PC-3 (cell line): ENCODE measurements at regions not wholly inside any gene's neighbourhood (a gene's known extent, or its start where the extent isn't known, plus 50 kb on each side); places are given as distances from the start of the nearest gene placed in this dataset.

Source experiments
- ATAC-seq: fragments of 200-7000 bp; cut with Tn5 transposase; 2 replicates; pipeline ENCODE4 v1.9.1; 2020; ENCODE audit warnings: mild to moderate bottlenecking, moderate library complexity
- BruUV-seq: library from RNA; stranded (reverse); fragments of 400-500 nt; replicated peaks from 2 replicates; lab custom pipeline; 2021; lab: Mats Ljungman, UMichigan
- CTCF ChIA-PET: fragments of 300-600 bp; sonication (Branson Sonifier 250); formaldehyde crosslinking; loops from one replicate; lab custom pipeline; 2022; ENCODE audit warnings: antibody characterized with exemption; lab: Charles Lee
- POLR2A ChIA-PET: fragments of 300-600 bp; sonication (Branson Sonifier 250); formaldehyde crosslinking; loops from one replicate; lab custom pipeline; 2022; ENCODE audit warnings: antibody characterized with exemption; ENCODE audit not compliant: unreplicated experiment; lab: Charles Lee
- DNase-seq: peaks from one replicate; pipeline ENCODE4 v3.0.0-alpha.2; 2015
- H2AFZ ChIP-seq: fragments of 300-600 bp; sonication (generic); 2 replicates; pipeline ENCODE4 v1.6.0; 2016; ENCODE audit warnings: antibody characterized with exemption, low read length
- H3F3A ChIP-seq: fragments of 300-600 bp; sonication (generic); one replicate; pipeline ENCODE4 v1.6.0; 2017; ENCODE audit warnings: antibody characterized with exemption, low read length, control low read depth, mild to moderate bottlenecking; ENCODE audit not compliant: unreplicated experiment
- H3K27ac ChIP-seq: fragments of 300-600 bp; sonication (generic); 2 replicates; pipeline ENCODE4 v1.5.1; 2016; ENCODE audit warnings: mild to moderate bottlenecking, low read length
- H3K27me3 ChIP-seq: fragments of 300-600 bp; sonication (generic); 2 replicates; pipeline ENCODE4 v1.6.1; 2016; ENCODE audit warnings: low read length, mixed read lengths
- H3K36me3 ChIP-seq: fragments of 300-600 bp; sonication (generic); 2 replicates; pipeline ENCODE4 v1.6.1; 2016; ENCODE audit warnings: low read depth, mixed run types, low read length, mixed read lengths
- H3K4me1 ChIP-seq: fragments of 300-600 bp; sonication (generic); 2 replicates; pipeline ENCODE4 v1.5.1; 2016; ENCODE audit warnings: low read length; ENCODE audit not compliant: insufficient read depth
- H3K4me2 ChIP-seq: fragments of 300-600 bp; sonication (generic); 2 replicates; pipeline ENCODE4 v1.6.0; 2016; ENCODE audit warnings: low read length
- H3K4me3 ChIP-seq: fragments of 300-600 bp; sonication (generic); 2 replicates; pipeline ENCODE4 v1.5.1; 2016; ENCODE audit warnings: mild to moderate bottlenecking, low read length, mixed read lengths
- H3K79me2 ChIP-seq: fragments of 300-600 bp; sonication (generic); 2 replicates; pipeline ENCODE4 v1.6.1; 2017; ENCODE audit warnings: low read length, mixed read lengths
- H3K9ac ChIP-seq: fragments of 300-600 bp; sonication (generic); 2 replicates; pipeline ENCODE4 v1.6.0; 2016; ENCODE audit warnings: mild to moderate bottlenecking, low read length
- H3K9me2 ChIP-seq: fragments of 300-600 bp; sonication (generic); replicated peaks from 2 replicates; pipeline ENCODE4 v1.6.1; 2016; ENCODE audit warnings: mixed run types, low read length, mixed read lengths
- H3K9me3 ChIP-seq: fragments of 300-600 bp; sonication (generic); 2 replicates; pipeline ENCODE4 v1.6.1; 2016; ENCODE audit warnings: low read length, mixed read lengths
- H4K20me1 ChIP-seq: fragments of 300-600 bp; sonication (generic); 2 replicates; pipeline ENCODE4 v1.6.1; 2016; ENCODE audit warnings: low read length, mixed read lengths
- EZH2 ChIP-seq: fragments of 300-600 bp; sonication (generic); IDR thresholded peaks from one replicate; pipeline ENCODE4 v1.6.1; 2017; ENCODE audit warnings: antibody characterized with exemption, mild to moderate bottlenecking, low read length; ENCODE audit not compliant: unreplicated experiment
- EZH2phosphoT487 ChIP-seq: fragments of 300-600 bp; sonication (generic); IDR thresholded peaks from 2 replicates; pipeline ENCODE4 v1.6.1; 2018; ENCODE audit warnings: mild to moderate bottlenecking, antibody characterized with exemption, low read length, borderline replicate concordance
- intact Hi-C: fragments of 100-400 bp; cut with micrococcal nuclease; formaldehyde crosslinking; loops from 2 replicates; pipeline ENCODE4 v1.9.0; 2023
- TF ChIP-seq, protein P1 (sequence below): fragments of 300-600 bp; sonication (generic); conservative IDR thresholded peaks from 2 replicates; pipeline ENCODE4 v1.5.1; 2017; ENCODE audit warnings: antibody characterized with exemption, low read depth, mild to moderate bottlenecking, low read length

DNA sequence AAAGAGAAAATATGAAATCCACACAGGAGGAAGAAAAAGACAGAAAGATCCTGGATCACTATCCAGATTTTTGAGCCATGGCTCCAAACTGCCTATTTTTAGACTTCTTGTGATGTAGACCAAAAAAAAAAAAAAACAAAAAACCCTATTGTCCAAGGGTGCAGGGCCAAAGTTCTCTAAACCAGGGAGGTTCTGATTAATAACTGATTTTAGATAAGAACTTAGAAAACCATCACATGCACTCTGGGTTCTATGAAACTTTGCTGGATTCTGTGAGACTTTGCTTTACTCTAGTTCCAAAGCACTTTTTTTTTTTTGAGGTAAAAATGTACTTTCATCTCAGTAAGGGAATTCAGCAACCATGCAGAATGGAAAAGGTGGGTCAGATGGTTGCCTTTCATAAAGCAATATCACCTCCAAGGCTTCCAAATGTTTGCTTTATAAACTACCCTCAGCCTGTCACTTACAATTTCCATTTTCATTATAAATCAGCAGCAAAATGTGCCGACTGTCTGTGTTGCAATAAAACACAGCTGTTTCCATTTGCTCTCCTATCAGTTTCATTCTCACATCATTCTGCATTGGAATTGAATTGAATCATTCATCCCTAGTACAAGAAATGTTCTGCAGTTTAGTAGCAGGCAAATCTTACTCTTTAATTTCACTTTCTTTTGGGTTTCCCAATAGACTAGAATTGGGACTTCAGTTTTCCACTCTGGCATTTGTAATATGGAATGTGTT is 1584.3 kb upstream of the RAG2 start:
- DNase-seq = no peak
- intact Hi-C loops = no loop called here
- no peak overlapping the region for H3K4me3 ChIP-seq
- H3K4me1 ChIP-seq = no peaks in the 10 kb centered on the region
- no peaks in the 10 kb centered on the region for H3K9me2 ChIP-seq
- no peak overlapping the region for H3K27ac ChIP-seq
- no peaks in the 10 kb centered on the region for H3K79me2 ChIP-seq
- H4K20me1 ChIP-seq = no peaks in the 10 kb centered on the region
- ChIA-PET POLR2A (no interaction called here), CTCF (no interaction called here)
- H3K9ac ChIP-seq = no peak overlapping the region
- BruUV-seq = no TSS peak
- no peaks in the 10 kb centered on the region for H3K9me3 ChIP-seq
- no peaks in the 10 kb centered on the region for H3F3A ChIP-seq
- no peak for ATAC-seq
- no peak overlapping the region for H3K4me2 ChIP-seq
- H3K36me3 ChIP-seq = no peaks in the 10 kb centered on the region
- H2AFZ ChIP-seq = no peak overlapping the region
- TF ChIP-seq, protein P1, sequence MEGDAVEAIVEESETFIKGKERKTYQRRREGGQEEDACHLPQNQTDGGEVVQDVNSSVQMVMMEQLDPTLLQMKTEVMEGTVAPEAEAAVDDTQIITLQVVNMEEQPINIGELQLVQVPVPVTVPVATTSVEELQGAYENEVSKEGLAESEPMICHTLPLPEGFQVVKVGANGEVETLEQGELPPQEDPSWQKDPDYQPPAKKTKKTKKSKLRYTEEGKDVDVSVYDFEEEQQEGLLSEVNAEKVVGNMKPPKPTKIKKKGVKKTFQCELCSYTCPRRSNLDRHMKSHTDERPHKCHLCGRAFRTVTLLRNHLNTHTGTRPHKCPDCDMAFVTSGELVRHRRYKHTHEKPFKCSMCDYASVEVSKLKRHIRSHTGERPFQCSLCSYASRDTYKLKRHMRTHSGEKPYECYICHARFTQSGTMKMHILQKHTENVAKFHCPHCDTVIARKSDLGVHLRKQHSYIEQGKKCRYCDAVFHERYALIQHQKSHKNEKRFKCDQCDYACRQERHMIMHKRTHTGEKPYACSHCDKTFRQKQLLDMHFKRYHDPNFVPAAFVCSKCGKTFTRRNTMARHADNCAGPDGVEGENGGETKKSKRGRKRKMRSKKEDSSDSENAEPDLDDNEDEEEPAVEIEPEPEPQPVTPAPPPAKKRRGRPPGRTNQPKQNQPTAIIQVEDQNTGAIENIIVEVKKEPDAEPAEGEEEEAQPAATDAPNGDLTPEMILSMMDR = no peak
- TF ChIP-seq EZH2 (no peak), EZH2phosphoT487 (no peak)
- H3K27me3 ChIP-seq = no peaks in the 10 kb centered on the region

DNA sequence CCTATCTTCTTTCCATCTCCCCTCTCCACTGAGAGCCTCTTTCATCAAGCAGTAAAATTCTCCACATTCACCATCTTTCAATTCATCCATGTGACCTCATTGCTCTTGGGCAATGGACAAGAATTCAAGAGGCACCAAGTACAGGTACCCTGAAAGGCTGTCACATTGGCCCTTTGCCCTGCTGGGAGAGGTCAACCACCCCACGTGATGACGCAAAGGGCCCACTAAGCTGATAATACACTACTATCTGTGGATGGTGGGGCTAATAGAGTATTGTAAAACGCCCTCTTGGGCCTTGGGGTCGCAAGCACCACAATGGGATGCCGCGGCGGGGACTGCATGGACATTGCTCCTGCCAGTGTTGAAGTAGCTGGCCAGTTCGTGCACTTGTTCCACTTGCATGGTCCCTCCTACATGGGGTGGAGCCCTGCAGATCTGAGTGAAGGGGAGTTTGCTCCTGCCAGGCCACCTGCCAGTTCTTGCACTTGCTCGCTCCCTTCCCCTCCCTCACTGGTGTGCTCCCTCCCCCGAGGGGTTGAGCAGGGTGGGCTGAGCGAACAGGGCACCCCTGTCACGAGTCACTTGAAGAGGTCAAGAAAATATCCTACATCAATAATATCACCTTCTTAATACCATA is 1578.8 kb upstream of the RAG2 start:
- Histone ChIP-seq H3K4me3 (no peak overlapping the region), H3K4me1 (no peaks in the 10 kb centered on the region), H3F3A (no peaks in the 10 kb centered on the region), H4K20me1 (no peaks in the 10 kb centered on the region), H3K9me3 (no peaks in the 10 kb centered on the region), H3K36me3 (no peaks in the 10 kb centered on the region), H3K27ac (no peak overlapping the region), H3K9ac (no peak overlapping the region), H3K9me2 (no peaks in the 10 kb centered on the region), H3K27me3 (no peaks in the 10 kb centered on the region), H3K79me2 (no peaks in the 10 kb centered on the region), H3K4me2 (no peak overlapping the region), H2AFZ (no peak overlapping the region)
- DNase-seq (no peak), ATAC-seq (no peak)
- intact Hi-C loops = no loop called here
- ChIA-PET POLR2A (no interaction called here), CTCF (no interaction called here)
- TF ChIP-seq, protein P1 = no peak
- TF ChIP-seq EZH2 (no peak), EZH2phosphoT487 (no peak)
- no TSS peak for BruUV-seq

DNA sequence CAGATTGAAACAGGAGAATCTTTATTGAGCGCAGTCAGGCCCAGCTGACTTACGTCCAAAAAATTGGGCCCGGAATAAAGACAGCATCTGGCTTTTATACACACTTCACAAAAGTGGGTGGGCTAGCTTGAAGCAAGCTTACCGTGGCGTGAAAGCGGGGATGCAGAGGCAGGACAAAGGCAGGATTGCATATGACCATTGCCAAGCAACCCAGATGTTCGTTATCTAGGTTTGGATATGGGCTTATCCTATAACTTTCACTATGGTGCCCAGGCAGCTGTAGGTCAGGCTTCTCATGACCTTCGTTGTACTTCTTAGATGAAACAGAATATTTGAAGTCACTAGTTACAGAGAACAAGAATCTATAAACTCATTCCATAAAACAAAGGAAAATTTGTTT is 1575.6 kb upstream of the RAG2 start:
- ATAC-seq (no peak), DNase-seq (no peak)
- H3K79me2 ChIP-seq = no peaks in the 10 kb centered on the region
- H3K9me3 ChIP-seq = no peaks in the 10 kb centered on the region
- CTCF ChIA-PET = no interaction called here
- H3K4me1 ChIP-seq = peaks cover 12% of the 10 kb centered on the region
- H4K20me1 ChIP-seq = no peaks in the 10 kb centered on the region
- H3K9me2 ChIP-seq = no peaks in the 10 kb centered on the region
- POLR2A ChIA-PET = no interaction called here
- H2AFZ ChIP-seq = no peak overlapping the region
- BruUV-seq = no TSS peak
- H3K27ac ChIP-seq = no peak overlapping the region
- intact Hi-C loops = no loop called here
- no peaks in the 10 kb centered on the region for H3F3A ChIP-seq
- H3K4me3 ChIP-seq = no peak overlapping the region
- H3K9ac ChIP-seq = no peak overlapping the region
- H3K4me2 ChIP-seq = no peak overlapping the region
- no peaks in the 10 kb centered on the region for H3K36me3 ChIP-seq
- TF ChIP-seq, protein P1 = no peak
- TF ChIP-seq EZH2phosphoT487 (no peak), EZH2 (no peak)
- H3K27me3 ChIP-seq = no peaks in the 10 kb centered on the region
